Prostate gland (tissue), 2 donors: ENCODE measurements at regions not wholly inside any gene's neighbourhood (a gene's known extent, or its start where the extent isn't known, plus 50 kb on each side); places are given as distances from the start of the nearest gene placed in this dataset.

Source experiments
- DNase-seq: peaks from one replicate; pipeline ENCODE4 v3.0.0-alpha.2; 2019; ENCODE audit warnings: low spot score
- H3K27ac ChIP-seq, 2 donors: fragments of 200-600 bp; sonication (generic); 2 replicates each; pipeline ENCODE4 v1.5.1; 2017 to 2019
- H3K27me3 ChIP-seq: fragments of 200-600 bp; sonication (generic); replicated peaks from 2 replicates; pipeline ENCODE4 v1.5.1; 2019; ENCODE audit not compliant: insufficient read depth
- H3K36me3 ChIP-seq, 2 donors: fragments of 200-600 bp; sonication (generic); 1 replicate in 1 of 2; 2 replicates in 1 of 2; pipeline versions ENCODE4 v1.5.1 to v1.8.1; 2017 to 2019
- H3K4me1 ChIP-seq: fragments of 200-600 bp; sonication (generic); replicated peaks from 2 replicates; pipeline ENCODE4 v1.5.1; 2019
- H3K4me3 ChIP-seq, 2 donors: fragments of 200-600 bp; sonication (generic); 2 replicates each; pipeline ENCODE4 v1.5.1; 2017 to 2019
- H3K9me3 ChIP-seq: fragments of 200-600 bp; sonication (generic); 2 replicates; pipeline ENCODE4 v1.5.1; 2017
- CTCF ChIP-seq, 4 experiments: fragments of 200-600 bp in 2 of 4; fragments of 450-650 bp in 2 of 4; sonication (generic) in 2 of 4; IDR thresholded peaks; 1 replicate in 3 of 4; 2 replicates in 1 of 4; pipeline ENCODE4 v1.5.1; 2016 to 2019; ENCODE audit warnings: antibody characterized with exemption in 4 of 4, mild to moderate bottlenecking in 2 of 4, moderate library complexity in 2 of 4
- POLR2A ChIP-seq: fragments of 450-650 bp; IDR thresholded peaks from one replicate; pipeline ENCODE4 v1.6.1; 2016; ENCODE audit warnings: antibody characterized with exemption, mild to moderate bottlenecking
- POLR2AphosphoS5 ChIP-seq: sonication (generic); formaldehyde crosslinking; IDR thresholded peaks from one replicate; pipeline ENCODE4 v1.6.1; 2017; ENCODE audit warnings: antibody characterized with exemption
- WGBS: methylation state at CpG from one replicate; pipeline ENCODE4 v1.1.5; 2018; 5-methylcytosine and 5-hydroxymethylcytosine counted together
- intact Hi-C: fragments of 100-400 bp; cut with DNase I; formaldehyde crosslinking; loops from one replicate; pipeline ENCODE4 v1.14.2; 2022

- Histone ChIP-seq H3K4me3 (no peak overlapping the region), H3K36me3 (no peaks in the 10 kb centered on the region), H3K9me3 (no peaks in the 10 kb centered on the region), H3K27me3 (no peaks in the 10 kb centered on the region), H3K27ac (no peak overlapping the region), H3K4me1 (no peaks in the 10 kb centered on the region)
- intact Hi-C loops, result no loop called here
- DNase-seq, result no peak
- no peak for TF ChIP-seq POLR2A
- TF ChIP-seq CTCF (IDR thresholded peaks at IDR 0.05), result no peak
- WGBS, result 58% methylated on average over 2 of the region's 2 CpGs
Observed at GRCh38 chr5:121025671-121026070, 561.6 kb downstream of the PRR16 start.

GRCh38 chr5:121027636-121028035, 563.5 kb downstream of the PRR16 start:
- H3K4me3 ChIP-seq, result no peak overlapping the region
- no peaks in the 10 kb centered on the region for H3K27me3 ChIP-seq
- intact Hi-C loops, result no loop called here
- H3K27ac ChIP-seq, result no peak overlapping the region
- WGBS, result 82% methylated on average over 3 of the region's 3 CpGs
- TF ChIP-seq POLR2AphosphoS5, result no peak
- no peak for TF ChIP-seq POLR2A
- no peaks in the 10 kb centered on the region for H3K36me3 ChIP-seq
- no peaks in the 10 kb centered on the region for H3K4me1 ChIP-seq
- no peaks in the 10 kb centered on the region for H3K9me3 ChIP-seq
- DNase-seq, result no peak

DNA sequence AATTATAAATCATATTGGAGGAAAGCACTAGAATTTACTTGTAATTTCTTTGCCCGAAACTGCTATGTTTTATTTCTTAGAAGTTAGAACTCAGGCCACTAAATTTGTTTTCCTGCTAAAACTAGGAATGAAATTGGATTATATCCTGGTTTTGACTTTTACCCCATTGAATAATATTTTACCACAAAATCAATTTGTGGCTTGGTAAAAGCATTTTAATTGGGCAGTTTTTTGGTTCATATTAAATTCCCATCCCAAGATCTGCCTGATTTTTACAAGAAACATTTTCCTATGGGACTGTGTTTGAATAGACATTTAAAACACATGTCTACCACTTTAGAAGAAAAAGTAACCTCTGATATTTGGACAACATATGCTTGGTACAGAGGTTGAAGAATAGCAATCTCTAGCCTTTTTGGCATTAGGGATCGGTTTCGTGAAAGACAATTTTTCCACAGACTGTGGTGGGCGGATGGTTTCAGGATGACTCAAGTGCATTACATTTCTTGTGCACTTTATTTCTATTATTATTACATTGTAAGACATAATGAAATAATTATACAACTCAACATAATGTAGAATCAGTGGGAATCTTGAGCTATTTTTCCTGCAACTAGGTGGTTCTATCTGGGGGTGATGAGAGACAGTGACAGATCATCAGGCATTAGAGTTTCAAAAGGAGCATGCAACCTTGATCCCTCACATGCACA, 565.6 kb downstream of the PRR16 start:
- Histone ChIP-seq H3K27ac (no peak overlapping the region), H3K9me3 (no peaks in the 10 kb centered on the region), H3K36me3 (no peaks in the 10 kb centered on the region), H3K4me3 (no peak overlapping the region), H3K27me3 (no peaks in the 10 kb centered on the region), H3K4me1 (no peaks in the 10 kb centered on the region)
- TF ChIP-seq CTCF (IDR thresholded peaks at IDR 0.05), result no peak
- no peak for TF ChIP-seq POLR2AphosphoS5
- no peak for TF ChIP-seq POLR2A
- intact Hi-C loops, result no loop called here
- no peak for DNase-seq
- 91% methylated on average over 4 of the region's 4 CpGs for WGBS

DNA sequence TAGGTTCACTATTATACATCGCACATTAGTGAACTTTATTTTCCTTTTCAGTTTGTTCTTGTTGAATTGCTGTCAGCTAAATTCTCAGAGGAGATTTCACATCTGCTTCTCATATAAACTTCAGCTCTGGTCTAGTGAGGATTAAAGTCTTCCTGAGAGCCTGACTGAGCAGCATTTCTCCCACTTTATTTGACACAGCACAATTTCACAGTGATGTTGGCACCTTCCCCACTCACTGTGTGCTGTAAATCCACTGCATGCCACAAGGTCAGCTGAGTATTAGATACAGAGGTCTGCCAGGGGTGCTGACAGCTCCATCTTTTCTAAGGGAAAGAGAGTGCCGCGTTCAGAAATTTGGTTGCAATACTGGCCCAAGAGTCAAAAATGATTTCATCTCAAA, 567.4 kb downstream of the PRR16 start:
- Histone ChIP-seq H3K27ac (no peak overlapping the region), H3K9me3 (no peaks in the 10 kb centered on the region), H3K4me1 (no peaks in the 10 kb centered on the region), H3K4me3 (no peak overlapping the region), H3K36me3 (no peaks in the 10 kb centered on the region), H3K27me3 (no peaks in the 10 kb centered on the region)
- no peak for TF ChIP-seq POLR2AphosphoS5
- no peak for TF ChIP-seq POLR2A
- TF ChIP-seq CTCF (IDR thresholded peaks at IDR 0.05), result no peak
- WGBS, result 59% methylated on average over 3 of the region's 3 CpGs
- intact Hi-C loops, result no loop called here
- no peak for DNase-seq

DNA sequence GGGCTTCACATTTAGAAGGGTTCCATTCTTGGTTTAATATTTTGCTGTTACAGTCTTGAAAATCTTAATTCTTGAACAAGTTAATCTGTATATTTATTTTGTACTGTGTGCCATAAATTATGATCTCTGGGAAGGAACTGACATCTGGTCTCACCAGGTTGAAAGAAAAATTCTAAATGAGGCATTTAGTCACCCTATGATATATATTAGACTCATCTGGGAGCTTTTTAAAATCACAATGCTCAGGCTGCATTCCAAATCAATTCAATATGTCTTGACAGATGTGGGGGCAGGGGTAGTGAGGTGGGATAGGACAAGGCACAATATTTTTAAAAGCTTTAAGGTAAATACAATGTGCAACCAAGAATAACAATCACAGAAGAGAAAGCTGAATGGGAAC, 569.2 kb downstream of the PRR16 start:
- no peak overlapping the region for H3K27ac ChIP-seq
- H3K27me3 ChIP-seq, result no peaks in the 10 kb centered on the region
- no peak overlapping the region for H3K4me3 ChIP-seq
- H3K9me3 ChIP-seq, result no peaks in the 10 kb centered on the region
- H3K36me3 ChIP-seq, result no peaks in the 10 kb centered on the region
- TF ChIP-seq CTCF (IDR thresholded peaks at IDR 0.05), result no peak
- TF ChIP-seq POLR2AphosphoS5, result no peak
- no peak for TF ChIP-seq POLR2A
- H3K4me1 ChIP-seq, result no peaks in the 10 kb centered on the region
- intact Hi-C loops, result no loop called here
- DNase-seq, result no peak
